ENCODE measurements at regions not wholly inside any gene's neighbourhood (a gene's known extent, or its start where the extent isn't known, plus 50 kb on each side); places are given as distances from the start of the nearest gene placed in this dataset.

DNA sequence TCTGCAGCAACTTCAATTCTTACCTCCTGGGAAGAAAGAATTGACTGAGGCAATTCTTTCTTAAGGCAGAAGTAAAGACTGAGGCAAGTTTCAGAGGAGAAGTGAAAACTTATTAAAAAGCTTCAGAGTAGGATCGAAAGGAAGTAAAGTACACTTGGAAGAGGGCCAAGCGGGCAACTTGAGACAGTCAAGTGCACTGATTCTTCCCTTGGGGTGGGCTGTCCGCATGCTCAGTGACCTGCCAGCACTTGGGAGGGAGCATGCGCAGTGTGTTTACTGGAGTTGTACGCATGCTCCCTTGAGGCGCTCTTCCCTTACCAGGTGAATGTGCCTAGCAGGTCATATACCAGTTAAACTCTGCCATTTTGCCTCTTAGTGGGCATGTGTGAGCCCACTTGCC, 55.3 kb upstream of the NBPF3 start:
- TF ChIP-seq, protein P1, sequence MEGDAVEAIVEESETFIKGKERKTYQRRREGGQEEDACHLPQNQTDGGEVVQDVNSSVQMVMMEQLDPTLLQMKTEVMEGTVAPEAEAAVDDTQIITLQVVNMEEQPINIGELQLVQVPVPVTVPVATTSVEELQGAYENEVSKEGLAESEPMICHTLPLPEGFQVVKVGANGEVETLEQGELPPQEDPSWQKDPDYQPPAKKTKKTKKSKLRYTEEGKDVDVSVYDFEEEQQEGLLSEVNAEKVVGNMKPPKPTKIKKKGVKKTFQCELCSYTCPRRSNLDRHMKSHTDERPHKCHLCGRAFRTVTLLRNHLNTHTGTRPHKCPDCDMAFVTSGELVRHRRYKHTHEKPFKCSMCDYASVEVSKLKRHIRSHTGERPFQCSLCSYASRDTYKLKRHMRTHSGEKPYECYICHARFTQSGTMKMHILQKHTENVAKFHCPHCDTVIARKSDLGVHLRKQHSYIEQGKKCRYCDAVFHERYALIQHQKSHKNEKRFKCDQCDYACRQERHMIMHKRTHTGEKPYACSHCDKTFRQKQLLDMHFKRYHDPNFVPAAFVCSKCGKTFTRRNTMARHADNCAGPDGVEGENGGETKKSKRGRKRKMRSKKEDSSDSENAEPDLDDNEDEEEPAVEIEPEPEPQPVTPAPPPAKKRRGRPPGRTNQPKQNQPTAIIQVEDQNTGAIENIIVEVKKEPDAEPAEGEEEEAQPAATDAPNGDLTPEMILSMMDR (conservative IDR thresholded peaks at IDR 0.05; ENCODE audit: low read depth, low read length) = no peak
- TF ChIP-seq EZH2 (IDR thresholded peaks at IDR 0.05; ENCODE audit: low read length, unreplicated experiment) = no peak
